Astrocyte of the cerebellum (primary cell): ENCODE measurements at regions not wholly inside any gene's neighbourhood (a gene's known extent, or its start where the extent isn't known, plus 50 kb on each side); places are given as distances from the start of the nearest gene placed in this dataset.

Experiments
- DNase-seq: peaks from one replicate; pipeline ENCODE4 v3.0.0-alpha.2; 2011; ENCODE audit warnings: low read depth
- H3K4me3 ChIP-seq: 2 replicates; pipeline ENCODE4 v1.5.1; 2011; ENCODE audit warnings: mild to moderate bottlenecking, low read depth, low read length, moderate library complexity
- CTCF ChIP-seq: IDR thresholded peaks from 2 replicates; pipeline ENCODE4 v1.5.1; 2012; ENCODE audit warnings: low read length, low read depth, moderate library complexity, mild to moderate bottlenecking; ENCODE audit errors: missing control alignments
- in situ Hi-C: cut with HindIII; loops from 2 replicates; pipeline ENCODE4 v1.10.0; 2017; ENCODE audit warnings: low sequenced_read_pairs

GRCh38 chr10:7025296-7025695, 385.5 kb downstream of the SFMBT2 start:
- DNase-seq = no peak
- no peak overlapping the region for H3K4me3 ChIP-seq
- no peak for TF ChIP-seq CTCF
- in situ Hi-C loops = no loop called here

GRCh38 chr10:7015457-7015856, 395.4 kb downstream of the SFMBT2 start:
- no peak for TF ChIP-seq CTCF
- DNase-seq = no peak
- in situ Hi-C loops = no loop called here
- H3K4me3 ChIP-seq = no peak overlapping the region

GRCh38 chr10:7014721-7015120, 396.1 kb downstream of the SFMBT2 start:
- H3K4me3 ChIP-seq = no peak overlapping the region
- TF ChIP-seq CTCF = no peak
- in situ Hi-C loops = no loop called here
- no peak for DNase-seq

GRCh38 chr10:7011994-7012393, 398.8 kb downstream of the SFMBT2 start:
- no peak overlapping the region for H3K4me3 ChIP-seq
- no peak for DNase-seq
- in situ Hi-C loops = no loop called here
- no peak for TF ChIP-seq CTCF

GRCh38 chr10:7008645-7009044, 402.2 kb downstream of the SFMBT2 start:
- in situ Hi-C loops = no loop called here
- DNase-seq = no peak
- no peak overlapping the region for H3K4me3 ChIP-seq
- TF ChIP-seq CTCF = no peak

GRCh38 chr10:7007600-7008190, 403.1 kb downstream of the SFMBT2 start:
- in situ Hi-C loops = no loop called here
- DNase-seq = no peak
- H3K4me3 ChIP-seq = no peak overlapping the region
- TF ChIP-seq CTCF = no peak
